GM23338 (cell line): ENCODE measurements at regions not wholly inside any gene's neighbourhood (a gene's known extent, or its start where the extent isn't known, plus 50 kb on each side); places are given as distances from the start of the nearest gene placed in this dataset.

ENCODE experiments used
- CREB1 ChIP-seq: fragments of 250-450 bp; sonication (Bioruptor Pico); IDR thresholded peaks from 2 replicates; pipeline ENCODE4 v1.5.0; 2020; ENCODE audit warnings: low read depth, mild to moderate bottlenecking, moderate library complexity
- CTCF ChIP-seq, 2 experiments: fragments of 200-600 bp in 1 of 2; sonication (generic) in 1 of 2; conservative IDR thresholded peaks; 2 replicates each; pipeline versions ENCODE4 v1.5.1 to v1.6.1; 2016 to 2017; ENCODE audit warnings: antibody characterized with exemption in 2 of 2, low read depth in 2 of 2, mild to moderate bottlenecking in 2 of 2, moderate library complexity in 1 of 2
- EZH2 ChIP-seq: fragments of 200-600 bp; sonication (generic); IDR thresholded peaks from one replicate; pipeline ENCODE4 v1.8.0; 2017; ENCODE audit warnings: antibody characterized with exemption, mild to moderate bottlenecking, low read depth; ENCODE audit not compliant: unreplicated experiment
- EZH2phosphoT487 ChIP-seq: fragments of 200-600 bp; sonication (generic); IDR thresholded peaks from one replicate; pipeline ENCODE4 v1.8.1; 2018; ENCODE audit warnings: antibody characterized with exemption; ENCODE audit not compliant: unreplicated experiment
- JUNB ChIP-seq: IDR thresholded peaks from one replicate; pipeline ENCODE4 v1.6.1; 2016; ENCODE audit warnings: antibody characterized with exemption; ENCODE audit not compliant: unreplicated experiment
- NANOG ChIP-seq: IDR thresholded peaks from 2 replicates; pipeline ENCODE4 v1.6.1; 2016; ENCODE audit warnings: antibody characterized with exemption, borderline replicate concordance
- POLR2AphosphoS5 ChIP-seq: IDR thresholded peaks from 2 replicates; pipeline ENCODE4 v1.6.1; 2016; ENCODE audit warnings: antibody characterized with exemption, low read depth
- REST ChIP-seq: IDR thresholded peaks from one replicate; pipeline ENCODE4 v1.6.1; 2018; ENCODE audit warnings: antibody characterized with exemption; ENCODE audit not compliant: unreplicated experiment
- ZNF462 ChIP-seq: fragments of 250-450 bp; sonication (Bioruptor Pico); IDR thresholded peaks from 2 replicates; pipeline ENCODE4 v1.5.0; 2020; ENCODE audit warnings: mild to moderate bottlenecking, moderate library complexity

- TF ChIP-seq CTCF (conservative IDR thresholded peaks at IDR 0.05; ENCODE audit: low read depth in 2 of 2): no peak
- TF ChIP-seq EZH2: no peak
- no peak for TF ChIP-seq REST
- TF ChIP-seq EZH2phosphoT487: no peak
- no peak for TF ChIP-seq POLR2AphosphoS5
- TF ChIP-seq JUNB: no peak
- TF ChIP-seq CREB1 (CRISPR knock-in tag): no peak
- no peak for TF ChIP-seq ZNF462 (CRISPR knock-in tag)
- no peak for TF ChIP-seq NANOG
Measured at GRCh38 chr9:106304401-106304920, 558.5 kb upstream of the ZNF462 start.
